IPS-15b (cell line): ENCODE measurements at regions not wholly inside any gene's neighbourhood (a gene's known extent, or its start where the extent isn't known, plus 50 kb on each side); places are given as distances from the start of the nearest gene placed in this dataset.

Experiments used
- H3K27me3 ChIP-seq: one replicate; pipeline ENCODE4 v1.6.1; 2013; ENCODE audit warnings: low read length; ENCODE audit not compliant: control insufficient read depth, insufficient read depth
- H3K36me3 ChIP-seq: one replicate; pipeline ENCODE4 v1.6.1; 2013; ENCODE audit warnings: low read length; ENCODE audit not compliant: control insufficient read depth, insufficient read depth
- H3K4me1 ChIP-seq: one replicate; pipeline ENCODE4 v1.6.1; 2013; ENCODE audit warnings: mild to moderate bottlenecking, low read length; ENCODE audit not compliant: control insufficient read depth, insufficient read depth
- H3K4me3 ChIP-seq: one replicate; pipeline ENCODE4 v1.5.1; 2013; ENCODE audit warnings: low read depth, low read length
- H3K9ac ChIP-seq: one replicate; pipeline ENCODE4 v1.6.1; 2013; ENCODE audit warnings: low read depth, mild to moderate bottlenecking, low read length
- H3K9me3 ChIP-seq: one replicate; pipeline ENCODE4 v1.6.1; 2013; ENCODE audit warnings: mild to moderate bottlenecking, low read length; ENCODE audit not compliant: control insufficient read depth, insufficient read depth

- no peaks in the 10 kb centered on the region for H3K36me3 ChIP-seq
- no peaks in the 10 kb centered on the region for H3K9me3 ChIP-seq
- no peaks in the 10 kb centered on the region for H3K4me1 ChIP-seq
- no peak overlapping the region for H3K9ac ChIP-seq
- H3K27me3 ChIP-seq, result no peaks in the 10 kb centered on the region
- no peak overlapping the region for H3K4me3 ChIP-seq
These were observed 105.6 kb upstream of the ZNF366 start for GRCh38 chr5:72612810-72613209.

DNA sequence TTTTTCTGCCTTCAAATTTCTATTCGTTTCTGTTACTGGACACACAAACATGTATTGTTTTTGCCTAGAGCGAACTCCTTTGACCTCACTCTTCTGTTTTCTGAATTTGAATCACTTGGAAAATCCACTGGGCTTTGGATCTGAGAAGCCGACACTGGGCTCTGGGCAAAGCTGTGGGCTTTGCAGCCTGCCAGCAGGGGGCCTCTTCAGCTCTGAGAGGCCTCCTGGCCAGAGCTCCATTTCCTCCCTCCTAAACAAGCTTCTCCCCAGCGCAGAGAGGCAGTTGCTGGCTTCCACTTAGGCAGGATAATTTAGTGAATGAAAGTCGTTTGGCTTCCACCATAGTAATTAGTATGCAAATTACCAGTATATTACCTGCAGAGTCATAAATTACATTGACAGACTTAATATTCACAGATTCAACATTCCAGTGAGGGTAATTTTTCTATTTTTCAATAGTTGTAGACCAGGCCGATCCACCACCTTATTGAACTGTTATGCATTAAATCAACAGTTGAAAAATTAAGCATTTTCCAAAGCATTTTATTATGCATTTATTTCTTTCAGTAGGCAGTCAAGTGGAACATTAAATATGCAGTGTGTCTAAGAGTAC lies 104.0 kb upstream of the ZNF366 start:
- Histone ChIP-seq H3K9me3 (no peaks in the 10 kb centered on the region), H3K4me3 (no peak overlapping the region), H3K27me3 (no peaks in the 10 kb centered on the region), H3K36me3 (no peaks in the 10 kb centered on the region), H3K9ac (no peak overlapping the region), H3K4me1 (no peaks in the 10 kb centered on the region)

DNA sequence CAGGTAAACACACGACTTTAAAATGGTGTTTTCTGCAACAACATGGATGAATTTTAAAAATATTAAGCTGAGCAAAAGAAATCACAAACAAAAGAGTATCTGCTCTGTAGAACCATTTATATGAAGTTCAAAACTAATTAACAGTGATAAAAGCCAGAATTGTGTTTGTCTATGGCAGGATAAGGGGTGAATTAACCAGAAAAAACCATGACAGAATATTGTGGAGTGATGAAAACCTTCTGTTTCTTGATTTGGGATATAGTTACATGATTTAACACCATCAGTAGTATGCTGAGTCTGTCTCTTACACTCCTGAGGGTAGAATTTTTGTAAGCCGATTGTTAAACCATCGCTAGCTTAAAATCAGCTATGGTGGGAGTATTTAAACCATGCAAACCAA lies 101.7 kb upstream of the ZNF366 start:
- Histone ChIP-seq H3K27me3 (no peaks in the 10 kb centered on the region), H3K9ac (no peak overlapping the region), H3K4me1 (no peaks in the 10 kb centered on the region), H3K9me3 (no peaks in the 10 kb centered on the region), H3K4me3 (no peak overlapping the region), H3K36me3 (no peaks in the 10 kb centered on the region)

DNA sequence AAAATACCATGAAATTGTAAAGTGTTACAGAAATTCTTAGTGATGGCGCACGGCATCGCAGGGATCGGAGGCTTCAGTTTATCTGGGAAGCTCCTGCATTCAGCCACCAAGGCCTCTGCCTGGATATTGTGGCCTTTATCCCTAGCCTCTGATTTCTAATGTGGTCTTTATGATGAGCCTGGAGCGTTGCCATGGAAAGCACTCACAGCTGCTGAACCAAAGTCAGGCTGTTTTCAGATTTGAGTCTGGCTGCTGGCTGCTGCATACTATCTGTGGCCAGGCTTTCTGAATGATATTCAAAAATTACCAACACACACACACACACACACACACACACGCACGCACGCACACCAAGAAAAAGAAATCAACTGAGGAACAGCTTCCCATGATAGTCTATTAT lies 101.1 kb upstream of the ZNF366 start:
- Histone ChIP-seq H3K4me3 (no peak overlapping the region), H3K9ac (no peak overlapping the region), H3K27me3 (no peaks in the 10 kb centered on the region), H3K36me3 (no peaks in the 10 kb centered on the region), H3K9me3 (no peaks in the 10 kb centered on the region), H3K4me1 (no peaks in the 10 kb centered on the region)

DNA sequence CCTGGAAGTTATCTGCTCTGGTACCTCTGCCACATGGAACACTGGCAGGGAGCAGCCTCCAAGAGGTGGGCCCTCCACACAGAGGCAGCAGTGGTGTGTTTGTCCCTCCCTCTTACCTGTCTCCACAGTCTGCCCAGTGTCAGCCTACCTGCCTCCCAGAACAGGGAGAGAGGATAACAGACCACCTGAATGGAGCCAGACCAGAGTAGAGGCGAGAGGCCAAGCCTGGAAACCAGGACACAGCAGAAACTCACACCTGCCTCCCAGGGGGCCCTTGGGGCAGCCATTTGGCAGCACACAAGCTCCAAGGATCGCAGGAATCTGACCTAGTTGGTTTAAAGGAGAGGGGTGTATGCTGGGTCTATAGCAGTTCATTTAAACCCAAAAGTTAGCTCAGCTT lies 100.2 kb upstream of the ZNF366 start:
- Histone ChIP-seq H3K27me3 (no peaks in the 10 kb centered on the region), H3K36me3 (no peaks in the 10 kb centered on the region)

GRCh38 chr5:72606525-72606924 lies 99.3 kb upstream of the ZNF366 start:
- Histone ChIP-seq H3K4me1 (no peaks in the 10 kb centered on the region), H3K4me3 (no peak overlapping the region), H3K36me3 (no peaks in the 10 kb centered on the region), H3K9ac (no peak overlapping the region), H3K27me3 (no peaks in the 10 kb centered on the region), H3K9me3 (no peaks in the 10 kb centered on the region)

More for the DNA sequence above, 100.2 kb upstream of the ZNF366 start:
- Histone ChIP-seq H3K4me3 (no peak overlapping the region), H3K9me3 (no peaks in the 10 kb centered on the region), H3K4me1 (no peaks in the 10 kb centered on the region), H3K9ac (no peak overlapping the region)

DNA sequence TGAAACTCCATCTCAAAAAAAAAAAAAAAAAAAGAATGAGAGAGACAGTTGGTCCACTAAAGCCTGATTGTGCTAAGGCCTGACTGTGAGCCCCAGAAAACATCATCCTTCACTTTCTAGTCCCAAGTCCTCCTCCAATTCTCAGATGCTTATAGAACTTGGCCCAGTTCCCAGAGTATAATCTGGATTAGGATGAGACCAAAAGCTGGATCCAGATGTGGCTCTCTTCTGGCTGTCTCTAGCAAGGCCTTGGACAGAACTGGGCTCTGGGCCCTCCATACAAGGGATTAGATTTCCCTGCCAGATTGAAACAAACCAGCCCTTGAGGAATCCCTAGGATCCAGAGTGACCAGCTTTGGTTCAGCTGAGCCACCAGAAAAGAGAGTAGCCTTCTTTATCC lies 98.4 kb upstream of the ZNF366 start:
- Histone ChIP-seq H3K36me3 (no peaks in the 10 kb centered on the region), H3K9me3 (no peaks in the 10 kb centered on the region), H3K4me3 (no peak overlapping the region), H3K27me3 (no peaks in the 10 kb centered on the region), H3K4me1 (no peaks in the 10 kb centered on the region), H3K9ac (no peak overlapping the region)

DNA sequence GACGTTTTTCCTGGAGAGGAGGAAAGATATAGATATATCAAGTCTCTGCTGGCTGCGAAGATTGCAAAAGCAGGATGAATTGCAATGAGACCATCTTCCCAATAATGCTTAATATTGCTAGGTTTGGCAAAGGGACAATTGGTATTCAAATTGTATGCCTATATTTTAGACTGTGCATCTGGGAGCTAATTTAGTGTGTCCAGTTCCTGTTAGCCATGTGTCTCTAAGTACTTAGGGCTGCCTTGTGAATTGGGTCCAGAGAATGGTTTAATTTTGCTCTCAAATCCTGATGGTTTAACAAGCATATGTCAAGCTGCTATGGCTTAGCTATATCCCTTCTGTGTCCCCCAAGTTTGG lies 97.6 kb upstream of the ZNF366 start:
- H3K9me3 ChIP-seq, result no peaks in the 10 kb centered on the region
- H3K36me3 ChIP-seq, result no peaks in the 10 kb centered on the region
- H3K27me3 ChIP-seq, result no peaks in the 10 kb centered on the region
- no peak overlapping the region for H3K4me3 ChIP-seq
- H3K4me1 ChIP-seq, result no peaks in the 10 kb centered on the region
- no peak overlapping the region for H3K9ac ChIP-seq

DNA sequence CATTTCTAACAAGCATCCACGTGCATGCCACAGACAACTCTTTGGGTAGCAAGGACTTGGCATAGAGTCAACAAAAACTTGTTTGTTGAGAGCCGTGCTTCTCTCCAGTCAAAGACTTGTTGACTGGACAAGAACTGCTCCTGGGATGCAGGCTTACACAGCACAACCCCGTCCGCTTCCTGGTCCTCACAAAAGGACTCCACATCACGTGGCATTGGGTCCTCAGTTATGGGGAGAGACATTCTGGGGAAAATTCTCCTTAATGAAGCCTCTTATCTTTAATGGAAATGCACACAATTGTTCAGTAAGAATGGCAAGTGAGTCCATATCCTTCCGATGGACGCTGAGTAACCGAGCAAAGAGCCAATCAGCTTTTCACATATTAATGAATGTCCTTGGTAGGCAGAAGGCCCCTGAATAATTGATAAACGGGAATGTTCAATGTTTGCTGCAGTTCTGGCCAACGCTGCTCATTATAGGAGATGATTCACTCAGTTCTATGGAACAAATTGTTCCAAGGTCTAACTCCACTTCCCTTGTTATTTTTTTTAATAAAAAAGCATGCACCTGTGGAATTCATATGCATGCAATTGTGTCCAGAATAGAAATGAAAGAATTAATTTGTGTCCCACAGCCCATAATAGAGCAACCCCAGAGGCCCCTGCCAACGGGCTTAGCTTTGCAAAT lies 97.0 kb upstream of the ZNF366 start:
- no peaks in the 10 kb centered on the region for H3K27me3 ChIP-seq
- H3K9me3 ChIP-seq, result no peaks in the 10 kb centered on the region
- H3K9ac ChIP-seq, result no peak overlapping the region
- H3K36me3 ChIP-seq, result no peaks in the 10 kb centered on the region
- no peak overlapping the region for H3K4me3 ChIP-seq
- no peaks in the 10 kb centered on the region for H3K4me1 ChIP-seq

- Histone ChIP-seq H3K4me3 (no peak overlapping the region), H3K36me3 (no peaks in the 10 kb centered on the region), H3K27me3 (no peaks in the 10 kb centered on the region), H3K9ac (no peak overlapping the region), H3K4me1 (no peaks in the 10 kb centered on the region), H3K9me3 (no peaks in the 10 kb centered on the region)
These were observed 95.8 kb upstream of the ZNF366 start for GRCh38 chr5:72602696-72603685.

DNA sequence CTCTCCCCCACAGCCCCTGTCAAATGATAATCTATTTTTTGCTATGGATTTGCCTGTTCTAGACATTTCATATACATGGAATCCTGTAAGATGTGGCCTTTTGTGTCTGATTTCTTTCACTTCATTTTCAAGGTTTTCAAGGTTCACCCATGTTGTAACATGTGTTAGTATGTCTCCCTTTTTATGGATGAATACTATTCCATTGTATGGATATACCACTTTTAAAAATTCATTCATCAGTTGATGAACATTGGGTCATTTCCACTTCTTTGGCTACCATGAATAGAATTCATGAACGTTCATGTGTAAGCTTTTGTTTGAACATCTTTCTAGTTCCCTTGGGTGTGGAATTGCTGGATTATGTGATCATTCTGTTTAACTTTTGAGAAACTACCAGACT lies 94.7 kb upstream of the ZNF366 start:
- Histone ChIP-seq H3K27me3 (no peaks in the 10 kb centered on the region), H3K4me1 (no peaks in the 10 kb centered on the region), H3K4me3 (no peak overlapping the region), H3K9me3 (no peaks in the 10 kb centered on the region), H3K9ac (no peak overlapping the region), H3K36me3 (no peaks in the 10 kb centered on the region)
